K562 (cell line): ENCODE measurements at regions not wholly inside any gene's neighbourhood (a gene's known extent, or its start where the extent isn't known, plus 50 kb on each side); places are given as distances from the start of the nearest gene placed in this dataset.

Experiments
- ATAC-seq: fragments of 200-7000 bp; cut with Tn5 transposase; 3 replicates; pipeline ENCODE4 v1.9.1; 2020; ENCODE audit warnings: moderate library complexity
- BruUV-seq: library from RNA; stranded (reverse); fragments of 400-500 nt; replicated peaks from 2 replicates; lab custom pipeline; 2021; lab: Mats Ljungman, UMichigan
- CTCF ChIA-PET: fragments of 300-600 bp; formaldehyde crosslinking; extraction: SDS; loops from one replicate; lab custom pipeline; 2021; ENCODE audit warnings: low intra/inter-chr PET ratio; lab: Yijun Ruan, JAX
- POLR2A ChIA-PET: fragments of 300-600, 350-650 bp; sonication (Branson Sonifier 250); formaldehyde crosslinking; extraction: SDS; loops from one replicate; lab custom pipeline; 2021; ENCODE audit warnings: antibody characterized with exemption, inconsistent platforms; lab: Yijun Ruan, JAX
- DNase-seq, 4 experiments: peaks; one replicate each; pipeline versions ENCODE4 v3.0.0 to v3.0.0-alpha.2; 2011 to 2018; ENCODE audit warnings: low spot score in 3 of 4, mixed read lengths in 3 of 4; ENCODE audit errors: extremely low read depth in 1 of 4
- FAIRE-seq: peaks from 2 replicates; lab custom pipeline; 2011; peaks lifted over from hg19 to GRCh38; lab: Jason Lieb, UNC
- H2AFZ ChIP-seq: 2 replicates; pipeline ENCODE4 v1.6.0; 2011; ENCODE audit warnings: low read depth, low read length, control low read depth, inconsistent platforms
- H3K27ac ChIP-seq: fragments of 200-600 bp; 3 replicates; pipeline ENCODE4 v1.8.0; 2011; ENCODE audit warnings: low read depth, mild to moderate bottlenecking, control low read depth, inconsistent platforms, low read length, moderate library complexity, mixed read lengths; ENCODE audit errors: extremely low read depth
- H3K27me3 ChIP-seq, 2 experiments: fragments of 300-600 bp in 1 of 2; 2 replicates in 1 of 2; 3 replicates in 1 of 2; pipeline versions ENCODE4 v1.6.0 to v1.8.0; 2011; ENCODE audit warnings: inconsistent platforms in 2 of 2, low read length in 2 of 2, mild to moderate bottlenecking in 1 of 2, mixed read lengths in 1 of 2, moderate library complexity in 1 of 2; ENCODE audit not compliant: control insufficient read depth in 2 of 2, insufficient read depth in 2 of 2
- H3K36me3 ChIP-seq: fragments of 300-600 bp; 3 replicates; pipeline ENCODE4 v1.8.0; 2011; ENCODE audit warnings: mild to moderate bottlenecking, low read length, inconsistent platforms; ENCODE audit not compliant: control insufficient read depth, insufficient read depth
- H3K4me1 ChIP-seq, 2 experiments: fragments of 200-600 bp in 1 of 2; replicated peaks in 1 of 2; 2 replicates in 1 of 2; 3 replicates in 1 of 2; pipeline versions ENCODE4 v1.5.1 to v1.8.0; 2011; ENCODE audit warnings: inconsistent platforms in 2 of 2, low read length in 2 of 2, mild to moderate bottlenecking in 1 of 2, mixed read lengths in 1 of 2, moderate library complexity in 1 of 2; ENCODE audit not compliant: control insufficient read depth in 2 of 2, insufficient read depth in 2 of 2
- H3K4me2 ChIP-seq: 2 replicates; pipeline ENCODE4 v1.6.1; 2011; ENCODE audit warnings: low read length, control low read depth, inconsistent platforms, mixed read lengths; ENCODE audit not compliant: insufficient read depth
- H3K4me3 ChIP-seq: fragments of 200-600 bp; sonication (generic), shearing (Covaris generic); 2 replicates; pipeline ENCODE4 v1.5.1; 2016; ENCODE audit warnings: control low read depth, inconsistent platforms
- H3K79me2 ChIP-seq: fragments of 200-600 bp; 3 replicates; pipeline ENCODE4 v1.8.0; 2011; ENCODE audit warnings: low read length, inconsistent platforms; ENCODE audit not compliant: control insufficient read depth, insufficient read depth
- H3K9ac ChIP-seq, 2 experiments: 2 replicates each; pipeline versions ENCODE4 v1.6.0 to v1.6.1; 2011; ENCODE audit warnings: low read depth in 2 of 2, low read length in 2 of 2, control low read depth in 1 of 2, inconsistent platforms in 1 of 2, mild to moderate bottlenecking in 1 of 2, mixed read lengths in 1 of 2; ENCODE audit not compliant: insufficient read depth in 1 of 2
- H3K9me1 ChIP-seq: one replicate; pipeline ENCODE4 v1.6.0; 2011; ENCODE audit warnings: inconsistent platforms, mild to moderate bottlenecking, low read length, moderate library complexity; ENCODE audit not compliant: control insufficient read depth, insufficient read depth
- H3K9me3 ChIP-seq: replicated peaks from 2 replicates; pipeline ENCODE4 v1.5.1; 2011; ENCODE audit warnings: low read depth, low read length, inconsistent platforms; ENCODE audit not compliant: control insufficient read depth, insufficient read depth
- H4K20me1 ChIP-seq: replicated peaks from 2 replicates; pipeline ENCODE4 v1.6.1; 2011; ENCODE audit warnings: low read length, inconsistent platforms, mixed read lengths; ENCODE audit not compliant: control insufficient read depth, insufficient read depth
- BCOR ChIP-seq: fragments of 450-650 bp; IDR thresholded peaks from 2 replicates; pipeline ENCODE4 v1.6.1; 2016
- CEBPB ChIP-seq: fragments of 450-650 bp; IDR thresholded peaks from 2 replicates; pipeline ENCODE4 v1.6.1; 2016; ENCODE audit warnings: missing genetic modification characterization, missing compliant biosample characterization
- CEBPG ChIP-seq, 3 experiments: fragments of 200-800 bp in 1 of 3; sonication (Bioruptor generic) in 1 of 3; sonication (generic) in 1 of 3; formaldehyde crosslinking in 1 of 3; IDR thresholded peaks in 2 of 3; conservative IDR thresholded peaks in 1 of 3; 2 replicates each; pipeline versions ENCODE4 v1.6.1 to v1.8.0; 2016 to 2022; ENCODE audit warnings: missing compliant biosample characterization in 2 of 3, missing genetic modification characterization in 2 of 3, mild to moderate bottlenecking in 1 of 3, missing genetic modification reagents in 1 of 3
- ESRRB ChIP-seq: fragments of 250-450 bp; sonication (Bioruptor Pico); IDR thresholded peaks from 2 replicates; pipeline ENCODE4 v1.5.0; 2020; ENCODE audit warnings: mild to moderate bottlenecking, moderate library complexity, borderline replicate concordance
- PHF21A ChIP-seq: fragments of 450-650 bp; IDR thresholded peaks from 2 replicates; pipeline ENCODE4 v1.6.1; 2017; ENCODE audit warnings: low read depth, borderline replicate concordance
- RAD51 ChIP-seq: fragments of 450-650 bp; IDR thresholded peaks from 2 replicates; pipeline ENCODE4 v1.7.1; 2016; ENCODE audit warnings: low read depth, mild to moderate bottlenecking, borderline replicate concordance
- RBFOX2 ChIP-seq: fragments of 200-400 bp; formaldehyde crosslinking; IDR thresholded peaks from 2 replicates; pipeline ENCODE4 v1.6.1; 2017; ENCODE audit warnings: low read depth, mild to moderate bottlenecking, low read length, moderate library complexity
- SMC3 ChIP-seq: conservative IDR thresholded peaks from 2 replicates; pipeline ENCODE4 v1.6.1; 2011; ENCODE audit warnings: low read depth, low read length, improper control_type of control experiment; ENCODE audit not compliant: insufficient read depth
- TEAD4 ChIP-seq, 2 experiments: sonication (generic) in 1 of 2; formaldehyde crosslinking in 1 of 2; IDR thresholded peaks; 2 replicates each; pipeline versions ENCODE4 v1.6.1 to v1.8.0; 2012 to 2022; ENCODE audit warnings: borderline replicate concordance in 1 of 2, inconsistent platforms in 1 of 2, low read length in 1 of 2, mild to moderate bottlenecking in 1 of 2, missing genetic modification reagents in 1 of 2
- ZNF121 ChIP-seq: sonication (generic); formaldehyde crosslinking; conservative IDR thresholded peaks from 2 replicates; pipeline ENCODE4 v1.8.0; 2022; ENCODE audit warnings: missing genetic modification reagents
- ZNF780A ChIP-seq: fragments of 250-450 bp; sonication (Bioruptor Pico); IDR thresholded peaks from 2 replicates; pipeline ENCODE4 v1.5.0; 2021; ENCODE audit warnings: mild to moderate bottlenecking
- WGBS: fragments of 100-300 bp; shearing (Covaris generic); methylation state at CpG from one replicate; pipeline ENCODE4 v1.1.6; 2016; ENCODE audit warnings: low coverage, mixed read lengths; ENCODE audit not compliant: insufficient coverage; ENCODE audit errors: missing lambda C conversion rate; 5-methylcytosine and 5-hydroxymethylcytosine counted together
- in situ Hi-C: fragments of 300-500 bp; cut with MboI; formaldehyde crosslinking; loops from 4 replicates; pipeline ENCODE4 v1.15.0; 2018; ENCODE audit warnings: inconsistent platforms, mixed read lengths
- intact Hi-C: fragments of 100-400 bp; cut with micrococcal nuclease; formaldehyde crosslinking; loops from 2 replicates; pipeline ENCODE4 v1.14.2; 2022

DNA sequence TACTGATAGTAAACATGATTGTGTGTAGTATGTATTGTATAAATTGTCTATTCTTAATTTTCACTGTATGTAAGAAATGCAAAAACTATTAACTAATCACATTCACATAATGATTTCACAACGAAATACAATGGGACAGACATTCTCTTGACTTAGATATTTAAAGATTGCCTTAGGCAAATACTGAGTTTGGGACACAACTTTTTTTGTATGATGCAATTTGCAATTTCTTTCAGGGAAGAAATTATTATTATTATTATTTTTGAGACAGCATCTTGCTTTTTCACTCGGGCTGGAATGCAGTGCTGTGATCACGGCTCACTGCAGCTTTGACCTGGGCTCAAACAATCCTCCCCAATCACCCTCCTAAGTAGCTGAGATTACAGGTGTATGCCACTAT lies 173.2 kb upstream of the TRIM24 start:
- Histone ChIP-seq H3K9me1 (no peaks in the 10 kb centered on the region), H4K20me1 (no peaks in the 10 kb centered on the region), H3K27me3 (no peaks in the 10 kb centered on the region), H3K9ac (no peak overlapping the region), H3K79me2 (no peaks in the 10 kb centered on the region), H3K4me3 (no peak overlapping the region), H3K4me1 (no peaks in the 10 kb centered on the region), H3K4me2 (no peak overlapping the region), H3K36me3 (no peaks in the 10 kb centered on the region), H3K9me3 (peaks cover 7% of the 10 kb centered on the region), H2AFZ (no peak overlapping the region), H3K27ac (no peak overlapping the region)
- in situ Hi-C loops (no loop called here), intact Hi-C loops (no loop called here)
- 7% methylated on average over 3 of the region's 3 CpGs for WGBS
- peak; percentile 26; the same call in 1 of the 2 replicates for TF ChIP-seq CEBPB (tag)
- TF ChIP-seq CEBPG (CRISPR knock-in tag; IDR thresholded peaks at IDR 0.05), result no peak
- TF ChIP-seq CEBPG (tag; conservative IDR thresholded peaks at IDR 0.05 in 1 of 2, IDR thresholded peaks at IDR 0.05 in 1 of 2), result peak; percentile 60 to 78; a peak in 3 of 4 replicates
- TF ChIP-seq SMC3, result no peak
- TF ChIP-seq RBFOX2, result no peak
- no TSS peak for BruUV-seq
- ChIA-PET CTCF (no interaction called here), POLR2A (interaction anchor here (0.6 to 1.8 kb wide), 2 partner anchors 8 to 11 kb away, joined by 3 to 5 read pairs; no protein-coding TSS in a partner anchor)
- no peak for FAIRE-seq
- ATAC-seq, result no peak
- no peak for DNase-seq

DNA sequence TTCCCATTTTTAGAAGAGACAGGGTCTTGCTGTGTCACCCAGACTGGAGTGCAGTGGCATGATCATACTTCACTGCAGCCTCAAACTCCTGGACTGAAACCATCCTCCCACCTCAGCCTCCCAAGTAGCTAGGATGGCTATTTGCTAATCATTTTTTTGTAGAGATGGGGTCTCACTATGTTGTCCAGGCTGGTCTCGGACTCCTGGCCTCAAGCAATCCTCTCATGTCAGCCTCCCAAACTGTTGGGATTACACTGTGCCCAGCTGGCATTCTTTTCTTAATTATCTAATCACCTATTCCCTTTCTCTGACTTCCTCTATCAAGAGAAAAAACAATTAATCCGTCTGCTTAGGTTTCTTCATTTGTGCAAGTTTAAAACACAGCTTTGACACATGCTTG lies 172.5 kb upstream of the TRIM24 start:
- FAIRE-seq (no peak), DNase-seq (no peak), ATAC-seq (no peak)
- Histone ChIP-seq H3K27ac (no peak overlapping the region), H2AFZ (no peak overlapping the region), H3K9me1 (no peaks in the 10 kb centered on the region), H3K27me3 (no peaks in the 10 kb centered on the region), H3K4me2 (no peak overlapping the region), H3K79me2 (no peaks in the 10 kb centered on the region), H3K4me1 (no peaks in the 10 kb centered on the region), H3K9me3 (peaks cover 7% of the 10 kb centered on the region), H3K36me3 (no peaks in the 10 kb centered on the region), H4K20me1 (no peaks in the 10 kb centered on the region), H3K9ac (no peak overlapping the region), H3K4me3 (no peak overlapping the region)
- WGBS, result 32% methylated on average over 2 of the region's 2 CpGs
- ChIA-PET CTCF (no interaction called here), POLR2A (interaction anchor here (1.8 kb wide), 1 partner anchor 10 kb away, joined by 5 read pairs; no protein-coding TSS in a partner anchor)
- in situ Hi-C loops, result no loop called here
- intact Hi-C loops, result no loop called here
- no TSS peak for BruUV-seq
- TF ChIP-seq ZNF121 (CRISPR knock-in tag) (peak; percentile 73), TEAD4 (IDR thresholded peaks at IDR 0.05; ENCODE audit: low read length) (no peak), TEAD4 (CRISPR knock-in tag; IDR thresholded peaks at IDR 0.05; ENCODE audit: borderline replicate concordance) (no peak), PHF21A (no peak), ZNF780A (CRISPR knock-in tag) (no peak), ESRRB (CRISPR knock-in tag) (no peak), BCOR (0 out of 2 replicates have a peak, but pooled peaks have one; percentile 19), RAD51 (no peak)
